B cell (primary cell): ENCODE measurements at regions not wholly inside any gene's neighbourhood (a gene's known extent, or its start where the extent isn't known, plus 50 kb on each side); places are given as distances from the start of the nearest gene placed in this dataset.

Experiments used
- ATAC-seq: fragments of 200-7000 bp; cut with Tn5 transposase; one replicate; pipeline ENCODE4 v1.10.0; 2021; ENCODE audit warnings: low read depth, mild to moderate bottlenecking, moderate number of reproducible peaks, moderate library complexity
- CTCF ChIA-PET: fragments of 350-600 bp; sonication (Branson Sonifier 250); formaldehyde crosslinking; loops from one replicate; lab custom pipeline; 2021; ENCODE audit warnings: antibody characterized with exemption, inconsistent platforms; lab: Charles Lee
- POLR2A ChIA-PET: fragments of 350-600 bp; sonication (Branson Sonifier 250); formaldehyde crosslinking; loops from one replicate; lab custom pipeline; 2021; ENCODE audit warnings: antibody characterized with exemption; lab: Charles Lee
- DNase-seq: peaks from one replicate; pipeline ENCODE4 v3.0.0; 2013
- H2AFZ ChIP-seq: 2 replicates; pipeline ENCODE4 v1.6.1; 2012; ENCODE audit warnings: mild to moderate bottlenecking, low read depth, low read length; ENCODE audit not compliant: insufficient read depth, poor library complexity, severe bottlenecking
- H3K27ac ChIP-seq, 2 donors: 1 replicate in 1 of 2; 2 replicates in 1 of 2; pipeline ENCODE4 v1.5.1; 2012 to 2013; ENCODE audit warnings: low read length in 2 of 2, mild to moderate bottlenecking in 2 of 2, moderate library complexity in 1 of 2
- H3K27me3 ChIP-seq, 4 experiments: fragments of 200-600 bp in 1 of 4; sonication (generic) in 1 of 4; replicated peaks in 1 of 4; 1 replicate in 2 of 4; 2 replicates in 2 of 4; pipeline versions ENCODE4 v1.6.1 to v1.7.0; 2013 to 2016; ENCODE audit warnings: low read length in 3 of 4, mild to moderate bottlenecking in 2 of 4, mixed read lengths in 1 of 4, moderate library complexity in 1 of 4; ENCODE audit not compliant: insufficient read depth in 4 of 4, control insufficient read depth in 3 of 4; ENCODE audit errors: control extremely low read depth in 1 of 4
- H3K36me3 ChIP-seq, 2 experiments: replicated peaks in 1 of 2; 1 replicate in 1 of 2; 2 replicates in 1 of 2; pipeline versions ENCODE4 v1.6.1 to v1.7.1; 2013; ENCODE audit warnings: low read length in 1 of 2; ENCODE audit not compliant: insufficient read depth in 2 of 2, control insufficient read depth in 1 of 2; ENCODE audit errors: control extremely low read depth in 1 of 2, extremely low read depth in 1 of 2
- H3K4me1 ChIP-seq, 2 donors: fragments of 200-600 bp in 1 of 2; sonication (generic) in 1 of 2; 1 replicate in 1 of 2; 2 replicates in 1 of 2; pipeline versions ENCODE4 v1.5.1 to v1.6.1; 2013 to 2017; ENCODE audit warnings: low read length in 2 of 2; ENCODE audit not compliant: control insufficient read depth in 2 of 2, insufficient read depth in 2 of 2
- H3K4me2 ChIP-seq: replicated peaks from 2 replicates; pipeline ENCODE3; 2012; ENCODE audit warnings: mild to moderate bottlenecking, low read depth, low read length; ENCODE audit not compliant: poor library complexity, severe bottlenecking
- H3K4me3 ChIP-seq, 5 experiments: fragments of 200-600 bp in 1 of 5; sonication (generic) in 1 of 5; 1 replicate in 3 of 5; 2 replicates in 2 of 5; pipeline versions ENCODE4 v1.5.1 to v1.7.0; 2011 to 2016; ENCODE audit warnings: low read length in 4 of 5, mild to moderate bottlenecking in 4 of 5, low read depth in 2 of 5, control low read depth in 1 of 5, moderate library complexity in 1 of 5; ENCODE audit not compliant: insufficient read depth in 1 of 5; ENCODE audit errors: control extremely low read depth in 1 of 5, extremely low read depth in 1 of 5
- H3K79me2 ChIP-seq: fragments of 200-600 bp; sonication (generic); one replicate; pipeline ENCODE4 v1.6.0; 2016; ENCODE audit warnings: low read length; ENCODE audit not compliant: control insufficient read depth, insufficient read depth
- H3K9ac ChIP-seq: fragments of 200-600 bp; sonication (generic); 2 replicates; pipeline ENCODE4 v1.6.1; 2017; ENCODE audit warnings: mild to moderate bottlenecking, low read length, moderate library complexity
- H3K9me3 ChIP-seq, 3 donors: one replicate each; pipeline versions ENCODE4 v1.6.1 to v1.7.1; 2013; ENCODE audit warnings: low read length in 2 of 3; ENCODE audit not compliant: control insufficient read depth in 2 of 3, insufficient read depth in 1 of 3; ENCODE audit errors: control extremely low read depth in 1 of 3
- H4K20me1 ChIP-seq: 2 replicates; pipeline ENCODE4 v1.6.0; 2012; ENCODE audit warnings: mild to moderate bottlenecking, low read length; ENCODE audit not compliant: insufficient read depth, control insufficient read depth, poor library complexity, severe bottlenecking
- H3K27ac Mint-ChIP-seq: one replicate; pipeline ENCODE4 v1.8.0; 2021; ENCODE audit warnings: mixed read lengths
- H3K27me3 Mint-ChIP-seq: one replicate; pipeline ENCODE4 v1.8.0; 2021; ENCODE audit warnings: mixed read lengths
- H3K4me1 Mint-ChIP-seq: one replicate; pipeline ENCODE4 v1.8.0; 2021; ENCODE audit warnings: mixed read lengths
- H3K4me3 Mint-ChIP-seq: one replicate; pipeline ENCODE4 v1.8.0; 2021; ENCODE audit warnings: mixed read lengths
- H3K9me3 Mint-ChIP-seq: one replicate; pipeline ENCODE4 v1.8.0; 2022; ENCODE audit warnings: mixed read lengths; ENCODE audit not compliant: insufficient read depth
- EZH2 ChIP-seq: IDR thresholded peaks from 2 replicates; pipeline ENCODE4 v1.6.1; 2012; ENCODE audit warnings: borderline replicate concordance, low read depth, mild to moderate bottlenecking, moderate library complexity, low read length; ENCODE audit not compliant: insufficient read depth, poor library complexity, severe bottlenecking
- WGBS: methylation state at CpG from one replicate; pipeline ENCODE4 v1.1.5; 2013; ENCODE audit warnings: missing lambda C conversion rate; ENCODE audit not compliant: insufficient coverage; 5-methylcytosine and 5-hydroxymethylcytosine counted together
- intact Hi-C: fragments of 100-400 bp; cut with micrococcal nuclease; formaldehyde crosslinking; loops from one replicate; pipeline ENCODE4 v1.10.0; 2022
- TF ChIP-seq, protein P1 (sequence below): fragments of 200-600 bp; IDR thresholded peaks from one replicate; pipeline ENCODE4 v1.8.0; 2022; ENCODE audit warnings: antibody characterized with exemption, mild to moderate bottlenecking

GRCh38 chr2:224281374-224281773, 120.5 kb downstream of the FAM124B start:
- TF ChIP-seq, protein P1, sequence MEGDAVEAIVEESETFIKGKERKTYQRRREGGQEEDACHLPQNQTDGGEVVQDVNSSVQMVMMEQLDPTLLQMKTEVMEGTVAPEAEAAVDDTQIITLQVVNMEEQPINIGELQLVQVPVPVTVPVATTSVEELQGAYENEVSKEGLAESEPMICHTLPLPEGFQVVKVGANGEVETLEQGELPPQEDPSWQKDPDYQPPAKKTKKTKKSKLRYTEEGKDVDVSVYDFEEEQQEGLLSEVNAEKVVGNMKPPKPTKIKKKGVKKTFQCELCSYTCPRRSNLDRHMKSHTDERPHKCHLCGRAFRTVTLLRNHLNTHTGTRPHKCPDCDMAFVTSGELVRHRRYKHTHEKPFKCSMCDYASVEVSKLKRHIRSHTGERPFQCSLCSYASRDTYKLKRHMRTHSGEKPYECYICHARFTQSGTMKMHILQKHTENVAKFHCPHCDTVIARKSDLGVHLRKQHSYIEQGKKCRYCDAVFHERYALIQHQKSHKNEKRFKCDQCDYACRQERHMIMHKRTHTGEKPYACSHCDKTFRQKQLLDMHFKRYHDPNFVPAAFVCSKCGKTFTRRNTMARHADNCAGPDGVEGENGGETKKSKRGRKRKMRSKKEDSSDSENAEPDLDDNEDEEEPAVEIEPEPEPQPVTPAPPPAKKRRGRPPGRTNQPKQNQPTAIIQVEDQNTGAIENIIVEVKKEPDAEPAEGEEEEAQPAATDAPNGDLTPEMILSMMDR = no peak
- no peak for TF ChIP-seq EZH2
- H3K27ac Mint-ChIP-seq = no peak overlapping the region
- no peak overlapping the region for H3K4me3 Mint-ChIP-seq
- H3K4me2 ChIP-seq = no peak overlapping the region
- no peak overlapping the region for H2AFZ ChIP-seq
- H3K36me3 ChIP-seq = no peaks in the 10 kb centered on the region
- peaks cover 0 to 10% (median 0%) of the 10 kb centered on the region in 4 experiments for H3K27me3 ChIP-seq
- WGBS = no CpG with 5 or more reads among the region's 2 CpGs
- ChIA-PET CTCF (interaction anchor here (0.9 to 10.5 kb wide), 5 partner anchors 12 to 313 kb away, joined by 3 to 307 read pairs (median 25); no protein-coding TSS in a partner anchor), POLR2A (no interaction called here)
- no peak overlapping the region for H3K9ac ChIP-seq
- peaks cover 27% of the 10 kb centered on the region for H3K27me3 Mint-ChIP-seq
- H4K20me1 ChIP-seq = no peaks in the 10 kb centered on the region
- intact Hi-C loops = no loop called here
- no peaks in the 10 kb centered on the region for H3K9me3 ChIP-seq
- DNase-seq = no peak
- H3K4me1 ChIP-seq = no peaks in the 10 kb centered on the region
- H3K27ac ChIP-seq = no peak overlapping the region
- no peaks in the 10 kb centered on the region for H3K79me2 ChIP-seq
- no peak overlapping the region for H3K4me3 ChIP-seq
- H3K4me1 Mint-ChIP-seq = no peaks in the 10 kb centered on the region
- no peak for ATAC-seq
- no peaks in the 10 kb centered on the region for H3K9me3 Mint-ChIP-seq

GRCh38 chr2:224278531-224278930, 123.4 kb downstream of the FAM124B start:
- ATAC-seq = no peak
- no peaks in the 10 kb centered on the region for H3K79me2 ChIP-seq
- no peak for DNase-seq
- CTCF ChIA-PET = interaction anchor here (1.0 to 3.5 kb wide), 3 partner anchors 284 to 308 kb away, joined by 3 to 25 read pairs (median 4); no protein-coding TSS in a partner anchor
- Mint-ChIP-seq H3K4me3 (no peak overlapping the region), H3K9me3 (no peaks in the 10 kb centered on the region), H3K4me1 (no peaks in the 10 kb centered on the region), H3K27me3 (peaks cover 27% of the 10 kb centered on the region), H3K27ac (no peak overlapping the region)
- no peak overlapping the region for H3K27ac ChIP-seq
- H3K4me2 ChIP-seq = no peak overlapping the region
- TF ChIP-seq, protein P1 = no peak
- TF ChIP-seq EZH2 = no peak
- no peaks in the 10 kb centered on the region for H3K9me3 ChIP-seq
- no peaks in the 10 kb centered on the region for H4K20me1 ChIP-seq
- H3K4me3 ChIP-seq = no peak overlapping the region
- H3K9ac ChIP-seq = no peak overlapping the region
- POLR2A ChIA-PET = no interaction called here
- H3K36me3 ChIP-seq = no peaks in the 10 kb centered on the region
- 65% methylated on average over 2 of the region's 3 CpGs for WGBS
- H2AFZ ChIP-seq = no peak overlapping the region
- no peaks in the 10 kb centered on the region for H3K4me1 ChIP-seq
- peaks cover 0 to 6% (median 0%) of the 10 kb centered on the region in 4 experiments for H3K27me3 ChIP-seq
- intact Hi-C loops = no loop called here
